ENCODE measurements at regions not wholly inside any gene's neighbourhood (a gene's known extent, or its start where the extent isn't known, plus 50 kb on each side); places are given as distances from the start of the nearest gene placed in this dataset.

GRCh38 chr7:106344861-106345260 lies 60.1 kb upstream of the NAMPT start:
- no peak overlapping the region for H2AFZ ChIP-seq (ENCODE audit: low read depth, low read length, poor library complexity, severe bottlenecking)
- H3K4me2 ChIP-seq (ENCODE audit: low read length) = no peak overlapping the region
- ChIA-PET RAD21 (ENCODE audit: low non-redundant PET in 1 of 2, low total read pairs in 2 of 2, uncharacterized antibody in 2 of 2, unreplicated experiment in 2 of 2) (no interaction called here), CTCF (no interaction called here), POLR2A (no interaction called here)
- H3K4me1 ChIP-seq (ENCODE audit: control insufficient read depth in 1 of 2, insufficient read depth in 2 of 2, low read length in 2 of 2) = peaks cover 18 to 26% of the 10 kb centered on the region in 2 experiments
- BruUV-seq (replicated peaks) = no TSS peak
- ATAC-seq (no peak), DNase-seq (ENCODE audit: low read depth, low spot score) (no peak)
- H3K9ac ChIP-seq (ENCODE audit: low read length) = no peak overlapping the region
- H3K27ac ChIP-seq (ENCODE audit: low read depth, low read length) = no peak overlapping the region
- H4K20me1 ChIP-seq (ENCODE audit: insufficient read depth) = no peaks in the 10 kb centered on the region
- H3K79me2 ChIP-seq (ENCODE audit: insufficient read depth, low read length) = no peaks in the 10 kb centered on the region
- no peaks in the 10 kb centered on the region for H3K27me3 ChIP-seq (ENCODE audit: insufficient read depth, low read length)
- H3K4me3 ChIP-seq (replicated peaks in 1 of 2; ENCODE audit: low read depth in 1 of 2, low read length in 2 of 2) = no peak overlapping the region
- intact Hi-C loops (cut with micrococcal nuclease) = no loop called here
- H3K9me2 ChIP-seq (ENCODE audit: insufficient read depth) = no peaks in the 10 kb centered on the region
- H3K9me3 ChIP-seq (ENCODE audit: control insufficient read depth in 1 of 2, insufficient read depth in 1 of 2, low read depth in 1 of 2, low read length in 2 of 2) = peaks cover 5 to 24% of the 10 kb centered on the region in 2 experiments; a peak in 3 of 4 replicates
- TF ChIP-seq SIN3A (IDR thresholded peaks at IDR 0.05; ENCODE audit: low read depth) (no peak), CEBPB (IDR thresholded peaks at IDR 0.05; ENCODE audit: low read depth) (no peak), FOSL1 (IDR thresholded peaks at IDR 0.05; ENCODE audit: low read depth) (no peak), POLR2AphosphoS5 (IDR thresholded peaks at IDR 0.05; ENCODE audit: low read depth, low read length) (no peak), SRF (IDR thresholded peaks at IDR 0.05; ENCODE audit: low read depth) (no peak), EZH2phosphoT487 (IDR thresholded peaks at IDR 0.05; ENCODE audit: borderline replicate concordance) (no peak), RAD21 (IDR thresholded peaks at IDR 0.05; ENCODE audit: low read depth) (no peak), REST (IDR thresholded peaks at IDR 0.05; ENCODE audit: low read depth) (no peak), ATF3 (IDR thresholded peaks at IDR 0.05) (no peak)
- no peaks in the 10 kb centered on the region; a peak in 1 of 4 replicates for H3K36me3 ChIP-seq (ENCODE audit: control insufficient read depth in 1 of 2, insufficient read depth in 2 of 2, low read length in 2 of 2)

Measured in HCT116 (cell line).